Activated CD4-positive, CD25-positive, alpha-beta regulatory T cell treated with anti-CD3 and anti-CD28 coated beads, Interleukin-2, amount 50 U/mL, for 16 hours (primary cell): ENCODE measurements at regions not wholly inside any gene's neighbourhood (a gene's known extent, or its start where the extent isn't known, plus 50 kb on each side); places are given as distances from the start of the nearest gene placed in this dataset.

Experiments used
- DNase-seq: peaks from one replicate; pipeline ENCODE4 v3.0.0-alpha.2; 2020; ENCODE audit warnings: low read depth, low spot score

DNA sequence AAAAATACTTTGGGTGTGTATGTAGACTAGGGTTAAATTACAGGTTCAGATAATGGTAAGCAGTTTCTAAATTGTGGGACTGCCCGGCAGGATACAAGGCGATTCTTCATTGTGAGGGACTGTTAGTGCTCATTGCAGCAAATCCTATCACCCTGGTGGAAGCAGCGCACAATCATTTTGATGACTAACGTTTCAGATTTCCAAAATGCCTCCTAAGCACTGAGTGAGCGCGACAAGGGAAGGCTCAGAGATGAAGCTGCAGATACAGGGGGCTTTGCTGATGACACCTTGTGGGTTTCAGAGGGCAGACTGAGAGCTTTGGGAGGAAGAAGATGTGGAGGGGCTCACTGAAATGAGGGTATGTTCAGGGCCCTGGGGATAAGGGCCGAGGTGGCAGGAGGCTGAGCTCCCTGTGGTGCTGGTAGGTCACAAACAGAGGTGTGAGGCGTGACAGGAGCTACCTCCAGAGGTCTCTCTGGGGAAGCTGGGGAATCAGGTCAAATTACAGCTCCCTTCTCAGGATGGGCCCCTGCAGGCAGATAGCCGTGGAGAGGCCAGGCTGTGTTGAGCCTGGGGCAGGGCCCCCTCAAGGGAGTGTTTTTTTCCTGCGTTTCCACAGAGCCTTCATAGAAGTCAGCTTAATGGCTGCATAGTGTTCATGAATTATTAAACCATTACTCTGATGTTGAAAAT, 84.5 kb upstream of the FYN start:
- no peak for DNase-seq

- DNase-seq: no peak
Observed at GRCh38 chr6:111958534-111958933, 85.3 kb upstream of the FYN start.

DNA sequence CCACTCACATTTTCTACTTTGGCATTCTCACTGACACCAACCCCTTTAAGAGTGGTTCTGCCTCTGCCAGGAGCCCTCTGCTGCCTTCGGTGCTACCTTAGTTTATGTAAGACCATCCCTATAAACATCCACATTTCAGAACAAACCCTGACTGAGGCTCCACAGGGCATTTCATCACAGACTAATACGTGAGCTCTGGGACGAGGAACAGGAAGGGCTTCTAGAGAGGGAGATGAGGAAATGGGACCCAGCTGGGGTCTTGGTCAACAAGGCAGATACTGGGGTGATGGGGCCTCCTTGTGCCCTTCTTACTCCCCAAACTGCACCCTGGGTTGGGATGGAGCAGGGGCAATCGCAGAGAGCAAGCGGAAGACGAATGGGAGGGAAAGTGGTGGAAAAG, 86.5 kb upstream of the FYN start:
- no peak for DNase-seq

- no peak for DNase-seq
Observed at GRCh38 chr6:111967131-111967530, 86.8 kb upstream of the CCN6 start.

- no peak for DNase-seq
Observed at GRCh38 chr6:111970426-111970825, 83.5 kb upstream of the CCN6 start.

DNA sequence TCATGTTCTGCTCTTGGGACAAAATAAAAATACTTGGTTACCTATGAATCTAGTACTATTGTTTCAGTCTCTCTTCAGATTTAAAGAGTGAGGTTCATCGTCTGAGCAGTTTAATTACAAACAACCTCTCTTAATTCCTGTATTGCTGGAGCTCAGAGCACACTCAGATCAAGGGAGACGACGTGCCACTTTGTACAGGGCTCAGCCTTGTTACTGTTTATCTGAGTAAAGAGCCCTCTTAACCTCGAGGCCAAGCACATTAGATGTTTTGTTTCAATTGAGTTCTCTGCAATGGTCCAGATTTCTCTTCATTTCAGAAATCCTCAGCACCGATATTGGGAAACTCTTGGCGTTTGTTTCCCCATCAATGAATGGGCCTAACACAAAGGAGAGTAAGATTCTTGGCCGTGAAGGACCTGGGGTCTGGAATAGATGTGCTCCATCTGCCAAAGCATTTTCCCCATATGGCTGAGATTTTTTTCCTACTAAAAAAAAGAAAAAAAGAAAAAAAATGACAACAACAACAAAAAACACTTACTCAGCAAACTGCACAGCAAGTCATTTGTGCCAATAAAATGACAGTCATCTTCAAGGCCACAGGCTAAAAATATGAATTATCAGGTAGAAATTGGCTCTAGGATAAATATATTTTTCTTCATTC, 82.6 kb upstream of the CCN6 start:
- no peak for DNase-seq

- no peak for DNase-seq
Observed at GRCh38 chr6:111971866-111972532, 81.9 kb upstream of the CCN6 start.

GRCh38 chr6:111972745-111973117, 81.2 kb upstream of the CCN6 start:
- no peak for DNase-seq

DNA sequence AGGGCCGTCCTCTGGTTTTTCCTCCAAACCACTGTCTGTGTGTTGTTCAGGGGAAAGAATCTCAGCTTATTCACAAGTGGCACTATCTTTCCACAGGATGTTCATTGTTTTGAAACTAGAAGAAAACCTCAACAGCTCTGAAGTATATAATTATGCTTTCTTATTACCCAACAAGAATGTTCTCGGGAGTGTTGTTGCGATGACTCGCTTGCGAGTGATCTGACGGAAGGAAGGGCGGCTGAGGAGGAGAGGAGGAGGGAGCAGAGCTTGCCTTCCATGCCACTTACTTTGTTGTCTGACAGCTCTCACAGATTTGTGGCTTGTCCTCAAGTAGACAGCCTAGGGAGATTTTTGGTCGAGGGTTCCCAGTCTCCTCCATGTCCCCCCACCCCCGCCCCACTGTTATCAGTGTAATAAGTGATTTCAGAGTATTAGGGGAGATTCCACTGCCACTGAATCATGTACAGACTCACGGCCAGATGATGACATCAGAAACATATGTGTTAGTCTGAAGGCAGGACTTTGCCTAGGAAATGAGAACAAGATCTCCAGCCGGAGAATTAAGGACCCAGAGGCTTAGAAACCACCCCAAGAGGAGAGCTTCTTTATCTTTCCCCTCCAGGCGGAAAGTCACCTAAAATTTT, 80.7 kb upstream of the CCN6 start:
- no peak for DNase-seq

DNA sequence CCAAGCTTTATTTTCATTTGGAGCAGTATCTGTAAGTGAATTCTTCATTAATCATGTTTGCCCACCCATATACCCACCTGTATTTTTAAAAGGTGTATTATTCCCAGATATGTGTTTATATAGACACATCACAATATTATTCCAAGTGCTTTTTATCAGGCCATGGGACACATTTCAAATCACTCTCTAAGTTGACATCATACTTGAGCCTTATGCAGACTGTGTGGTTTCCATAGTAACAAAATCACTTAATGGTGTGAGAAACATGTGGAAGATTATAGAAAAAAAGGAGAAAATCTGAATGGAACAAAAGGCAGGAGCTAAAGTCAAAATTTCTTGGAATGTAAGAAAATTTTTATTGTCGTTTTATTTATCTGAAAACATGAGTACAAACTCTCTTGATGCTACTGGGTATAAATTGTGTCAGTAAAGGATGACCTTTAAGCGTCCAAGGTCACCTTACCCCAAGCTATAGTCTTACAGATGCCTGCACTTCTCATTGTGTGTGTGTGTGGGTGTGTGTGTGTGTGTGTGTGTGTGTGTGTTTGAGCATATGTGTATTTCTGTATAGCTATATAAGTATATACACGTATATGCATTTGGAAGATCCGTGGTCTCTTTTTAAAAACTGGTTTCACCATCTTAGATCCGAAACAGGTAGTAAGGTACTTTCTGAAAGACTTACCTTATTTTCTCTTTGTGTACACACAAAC, 79.8 kb upstream of the CCN6 start:
- DNase-seq: no peak

DNA sequence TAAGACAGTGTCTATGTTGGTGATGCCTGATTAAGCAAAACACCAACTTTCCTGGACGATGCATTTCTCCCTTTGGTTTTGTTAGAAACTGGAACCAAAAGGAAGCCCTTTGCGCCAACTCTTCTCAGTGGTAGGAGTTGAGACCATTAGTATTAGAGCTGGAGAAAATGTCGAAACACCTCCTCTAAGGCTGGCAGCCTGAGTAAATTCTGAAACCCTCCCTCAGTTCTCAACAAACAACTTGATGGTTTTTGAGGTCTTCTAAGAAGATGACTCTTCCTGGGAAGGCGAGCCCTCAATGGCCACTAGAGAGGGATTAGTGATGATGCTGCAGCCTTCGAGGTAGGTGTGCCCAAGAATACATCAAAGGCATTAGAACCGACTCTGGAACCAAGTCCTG, 78.4 kb upstream of the CCN6 start:
- no peak for DNase-seq

- no peak for DNase-seq
Observed at GRCh38 chr6:111976139-111976538, 77.8 kb upstream of the CCN6 start.

DNA sequence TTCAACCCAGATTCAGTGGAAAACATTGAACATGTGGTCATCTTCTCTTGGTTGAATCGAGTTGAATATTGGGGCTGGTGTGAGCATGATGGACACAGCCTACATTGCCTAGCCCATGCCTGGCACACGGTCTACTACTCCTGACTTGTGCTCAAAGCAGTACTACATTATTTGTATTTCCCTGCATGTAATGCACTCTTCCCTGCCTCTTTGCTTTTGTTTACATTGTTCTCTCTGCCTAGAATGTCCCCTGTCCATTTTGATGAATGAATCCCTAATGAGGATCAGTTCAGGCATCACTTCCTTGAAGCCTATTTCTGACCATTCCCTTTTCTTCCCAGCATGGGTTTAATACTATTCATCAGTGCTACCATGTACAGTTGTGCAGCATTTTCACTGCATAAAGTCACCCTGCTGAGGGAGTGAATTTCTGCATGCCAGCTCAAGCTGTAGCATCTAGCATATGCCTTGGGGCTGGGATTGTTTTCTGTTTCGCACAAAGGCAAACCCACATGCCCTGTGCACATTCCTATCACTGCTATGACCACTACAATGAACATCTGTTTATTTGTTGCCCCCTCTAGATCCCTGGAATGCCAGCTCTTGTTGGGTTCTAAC, 75.3 kb upstream of the CCN6 start:
- DNase-seq: no peak

- DNase-seq: no peak
Observed at GRCh38 chr6:111979633-111980032, 74.3 kb upstream of the CCN6 start.

- no peak for DNase-seq
Observed at GRCh38 chr6:111980143-111980542, 73.8 kb upstream of the CCN6 start.

- no peak for DNase-seq
Observed at GRCh38 chr6:111980971-111981840, 72.7 kb upstream of the CCN6 start.

DNA sequence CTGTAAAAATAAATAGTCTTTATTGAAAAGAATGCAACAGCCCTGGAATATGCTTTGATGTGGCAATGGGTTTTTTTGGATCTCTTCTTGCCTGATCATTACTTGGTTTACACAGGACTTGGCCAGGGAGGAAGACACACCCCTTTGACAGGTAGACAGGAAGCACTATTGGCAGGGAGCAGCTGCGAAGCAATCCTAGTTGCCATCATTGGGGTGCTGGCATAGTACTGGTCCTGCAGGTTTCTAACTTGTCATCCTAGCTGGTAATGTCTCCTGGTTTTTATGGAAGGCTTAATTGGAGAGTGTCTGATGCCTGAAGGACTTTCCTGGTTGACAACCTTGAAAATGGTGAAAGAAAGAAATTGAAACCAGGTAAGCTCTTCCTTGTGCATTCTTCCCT, 71.2 kb upstream of the CCN6 start:
- no peak for DNase-seq

DNA sequence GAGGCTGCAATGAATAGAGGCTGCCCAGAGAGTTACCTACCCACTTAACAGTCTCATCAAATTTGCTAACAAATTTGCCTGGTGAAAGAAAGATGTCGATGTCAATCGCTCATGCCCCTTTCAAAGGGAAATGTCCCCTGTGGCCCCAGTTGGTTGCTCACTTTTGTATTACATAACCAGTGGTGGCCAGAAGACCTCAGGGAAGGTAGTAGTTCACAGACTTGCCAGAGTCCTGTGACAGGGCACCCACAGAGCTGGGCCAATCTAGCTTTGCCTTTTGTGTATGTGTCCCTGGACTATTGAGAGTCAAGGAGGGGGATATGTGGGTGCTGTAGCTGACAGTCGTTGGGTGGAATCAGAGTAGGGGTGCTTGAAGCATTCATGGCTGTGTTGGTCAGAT, 70.7 kb upstream of the CCN6 start:
- DNase-seq: no peak

GRCh38 chr6:111984081-111984480, 69.8 kb upstream of the CCN6 start:
- no peak for DNase-seq

- no peak for DNase-seq
Observed at GRCh38 chr6:111984516-111985201, 69.2 kb upstream of the CCN6 start.
